Liver (tissue), 8 donors: ENCODE measurements at regions not wholly inside any gene's neighbourhood (a gene's known extent, or its start where the extent isn't known, plus 50 kb on each side); places are given as distances from the start of the nearest gene placed in this dataset.

Source experiments
- DNase-seq: peaks from one replicate; pipeline ENCODE4 v3.0.0-alpha.2; 2017; ENCODE audit warnings: low spot score
- H3K27ac ChIP-seq, 2 donors: one replicate each; pipeline ENCODE4 v1.7.0; 2013; ENCODE audit warnings: inconsistent platforms in 2 of 2, low read length in 2 of 2, control low read depth in 1 of 2, low read depth in 1 of 2, mild to moderate bottlenecking in 1 of 2
- H3K27me3 ChIP-seq, 4 donors: one replicate each; pipeline versions ENCODE4 v1.6.1 to v1.7.0; 2013; ENCODE audit warnings: low read length in 3 of 4, inconsistent platforms in 1 of 4, mild to moderate bottlenecking in 1 of 4, moderate library complexity in 1 of 4; ENCODE audit not compliant: control insufficient read depth in 4 of 4, insufficient read depth in 4 of 4
- H3K36me3 ChIP-seq, 4 donors: one replicate each; pipeline versions ENCODE4 v1.6.1 to v1.7.0; 2013; ENCODE audit warnings: low read length in 3 of 4, mild to moderate bottlenecking in 3 of 4, low read depth in 1 of 4, moderate library complexity in 1 of 4; ENCODE audit not compliant: control insufficient read depth in 4 of 4, insufficient read depth in 3 of 4
- H3K4me1 ChIP-seq, 4 donors: one replicate each; pipeline versions ENCODE4 v1.6.1 to v1.7.0; 2013; ENCODE audit warnings: low read length in 3 of 4, mild to moderate bottlenecking in 3 of 4, moderate library complexity in 1 of 4; ENCODE audit not compliant: control insufficient read depth in 4 of 4, insufficient read depth in 4 of 4
- H3K4me3 ChIP-seq, 3 donors: one replicate each; pipeline versions ENCODE4 v1.6.1 to v1.7.0; 2013; ENCODE audit warnings: low read length in 3 of 3, control low read depth in 1 of 3, low read depth in 1 of 3, mild to moderate bottlenecking in 1 of 3
- H3K9ac ChIP-seq, 2 donors: one replicate each; pipeline ENCODE4 v1.7.0; 2013; ENCODE audit warnings: low read length in 2 of 2, mild to moderate bottlenecking in 2 of 2, moderate library complexity in 2 of 2, control low read depth in 1 of 2, low read depth in 1 of 2
- H3K9me3 ChIP-seq, 4 donors: one replicate each; pipeline versions ENCODE4 v1.6.1 to v1.7.0; 2013; ENCODE audit warnings: low read length in 3 of 4; ENCODE audit not compliant: control insufficient read depth in 4 of 4
- FOXA1 ChIP-seq: IDR thresholded peaks from 2 replicates; pipeline ENCODE4 v1.6.1; 2016; ENCODE audit warnings: antibody characterized with exemption
- FOXA2 ChIP-seq: IDR thresholded peaks from 2 replicates; pipeline ENCODE4 v1.6.1; 2016; ENCODE audit warnings: antibody characterized with exemption
- GABPA ChIP-seq, 2 donors: IDR thresholded peaks in 1 of 2; conservative IDR thresholded peaks in 1 of 2; 2 replicates each; pipeline ENCODE4 v1.6.1; 2016; ENCODE audit warnings: antibody characterized with exemption in 2 of 2, mild to moderate bottlenecking in 1 of 2, moderate library complexity in 1 of 2
- JUND ChIP-seq, 2 donors: IDR thresholded peaks; 2 replicates each; pipeline ENCODE4 v1.6.1; 2016; ENCODE audit warnings: antibody characterized with exemption in 2 of 2
- NR2F2 ChIP-seq: IDR thresholded peaks from 2 replicates; pipeline ENCODE4 v1.6.1; 2016; ENCODE audit warnings: antibody characterized with exemption
- SP1 ChIP-seq: IDR thresholded peaks from 2 replicates; pipeline ENCODE4 v1.6.1; 2018; ENCODE audit warnings: antibody characterized with exemption, mild to moderate bottlenecking
- TAF1 ChIP-seq: conservative IDR thresholded peaks from 2 replicates; pipeline ENCODE4 v1.6.1; 2016; ENCODE audit warnings: antibody characterized with exemption, mild to moderate bottlenecking
- YY1 ChIP-seq: IDR thresholded peaks from 2 replicates; pipeline ENCODE4 v1.6.1; 2016; ENCODE audit warnings: antibody characterized with exemption, mild to moderate bottlenecking
- WGBS: extraction: QIAGEN DNeasy Blood & Tissue Kit; methylation state at CpG from one replicate; pipeline ENCODE4 v1.1.7; 2013; 5-methylcytosine and 5-hydroxymethylcytosine counted together
- TF ChIP-seq, protein P1 (sequence below): IDR thresholded peaks from 2 replicates; pipeline ENCODE4 v1.6.1; 2016; ENCODE audit warnings: antibody characterized with exemption, mild to moderate bottlenecking
- TF ChIP-seq, protein P2 (sequence below): IDR thresholded peaks from 2 replicates; pipeline ENCODE4 v1.6.1; 2016; ENCODE audit warnings: antibody characterized with exemption
- TF ChIP-seq, protein P3 (sequence below): IDR thresholded peaks from 2 replicates; pipeline ENCODE4 v1.6.1; 2016; ENCODE audit warnings: antibody characterized with exemption
- TF ChIP-seq, protein P4 (sequence below): fragments of 150-350 bp; IDR thresholded peaks from 2 replicates; pipeline ENCODE4 v1.5.1; 2017; ENCODE audit warnings: improper control_type of control experiment, low read depth, low read length; ENCODE audit not compliant: missing input control
- donor health status: healthy.
- donor health status: healthy.
- donor health status: healthy.
- donor health status: healthy.
- donor health status: healthy.

DNA sequence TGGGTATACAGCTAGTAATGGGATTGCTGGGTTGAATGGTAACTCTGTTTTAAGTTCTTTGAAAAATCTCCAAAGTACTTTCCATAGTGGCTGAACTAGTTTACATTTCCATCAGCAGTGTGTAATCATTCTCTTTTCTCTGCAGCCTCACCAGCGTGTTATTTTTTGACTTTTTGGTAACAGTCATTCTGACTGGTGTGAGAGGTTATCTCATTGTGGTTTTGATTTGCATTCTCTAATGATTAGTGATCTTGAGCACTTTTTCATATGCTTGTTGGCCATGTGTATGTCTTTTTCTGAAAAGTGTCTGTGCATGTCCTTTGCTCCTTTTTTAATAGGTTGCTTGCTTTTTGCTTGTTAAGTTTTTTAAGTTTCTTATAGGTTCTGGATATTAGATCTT is 194.2 kb upstream of the PHACTR1 start (continued):
- TF ChIP-seq, protein P1, sequence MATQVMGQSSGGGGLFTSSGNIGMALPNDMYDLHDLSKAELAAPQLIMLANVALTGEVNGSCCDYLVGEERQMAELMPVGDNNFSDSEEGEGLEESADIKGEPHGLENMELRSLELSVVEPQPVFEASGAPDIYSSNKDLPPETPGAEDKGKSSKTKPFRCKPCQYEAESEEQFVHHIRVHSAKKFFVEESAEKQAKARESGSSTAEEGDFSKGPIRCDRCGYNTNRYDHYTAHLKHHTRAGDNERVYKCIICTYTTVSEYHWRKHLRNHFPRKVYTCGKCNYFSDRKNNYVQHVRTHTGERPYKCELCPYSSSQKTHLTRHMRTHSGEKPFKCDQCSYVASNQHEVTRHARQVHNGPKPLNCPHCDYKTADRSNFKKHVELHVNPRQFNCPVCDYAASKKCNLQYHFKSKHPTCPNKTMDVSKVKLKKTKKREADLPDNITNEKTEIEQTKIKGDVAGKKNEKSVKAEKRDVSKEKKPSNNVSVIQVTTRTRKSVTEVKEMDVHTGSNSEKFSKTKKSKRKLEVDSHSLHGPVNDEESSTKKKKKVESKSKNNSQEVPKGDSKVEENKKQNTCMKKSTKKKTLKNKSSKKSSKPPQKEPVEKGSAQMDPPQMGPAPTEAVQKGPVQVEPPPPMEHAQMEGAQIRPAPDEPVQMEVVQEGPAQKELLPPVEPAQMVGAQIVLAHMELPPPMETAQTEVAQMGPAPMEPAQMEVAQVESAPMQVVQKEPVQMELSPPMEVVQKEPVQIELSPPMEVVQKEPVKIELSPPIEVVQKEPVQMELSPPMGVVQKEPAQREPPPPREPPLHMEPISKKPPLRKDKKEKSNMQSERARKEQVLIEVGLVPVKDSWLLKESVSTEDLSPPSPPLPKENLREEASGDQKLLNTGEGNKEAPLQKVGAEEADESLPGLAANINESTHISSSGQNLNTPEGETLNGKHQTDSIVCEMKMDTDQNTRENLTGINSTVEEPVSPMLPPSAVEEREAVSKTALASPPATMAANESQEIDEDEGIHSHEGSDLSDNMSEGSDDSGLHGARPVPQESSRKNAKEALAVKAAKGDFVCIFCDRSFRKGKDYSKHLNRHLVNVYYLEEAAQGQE = no peak

DNA sequence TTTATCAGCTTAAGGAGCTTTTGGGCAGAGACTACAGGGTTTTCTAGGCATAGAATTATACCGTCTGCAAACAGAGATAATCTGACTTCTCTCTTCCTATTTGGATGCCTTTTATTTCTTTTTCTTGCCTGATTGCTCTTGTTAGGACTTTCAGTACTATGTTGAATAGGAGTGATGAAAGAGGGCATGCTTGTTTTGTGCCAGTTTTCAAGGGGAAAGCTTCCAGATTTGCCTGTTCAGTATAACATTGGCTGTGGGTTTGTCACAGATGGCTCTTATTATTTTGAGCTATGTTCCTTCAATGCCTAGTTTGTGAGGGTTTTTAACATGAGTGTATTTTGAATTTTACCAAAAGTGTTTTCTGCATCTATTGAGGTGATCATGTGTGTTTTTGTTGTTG is 192.8 kb upstream of the PHACTR1 start:
- no peak overlapping the region for H3K27ac ChIP-seq
- TF ChIP-seq, protein P2, sequence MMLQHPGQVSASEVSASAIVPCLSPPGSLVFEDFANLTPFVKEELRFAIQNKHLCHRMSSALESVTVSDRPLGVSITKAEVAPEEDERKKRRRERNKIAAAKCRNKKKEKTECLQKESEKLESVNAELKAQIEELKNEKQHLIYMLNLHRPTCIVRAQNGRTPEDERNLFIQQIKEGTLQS = no peak
- TF ChIP-seq FOXA2 (no peak), YY1 (no peak), GABPA (IDR thresholded peaks at IDR 0.05 in 1 of 2, conservative IDR thresholded peaks at IDR 0.05 in 1 of 2) (no peak), JUND (IDR thresholded peaks at IDR 0.05) (no peak), TAF1 (no peak), FOXA1 (no peak), NR2F2 (no peak), SP1 (no peak)
- TF ChIP-seq, protein P3, sequence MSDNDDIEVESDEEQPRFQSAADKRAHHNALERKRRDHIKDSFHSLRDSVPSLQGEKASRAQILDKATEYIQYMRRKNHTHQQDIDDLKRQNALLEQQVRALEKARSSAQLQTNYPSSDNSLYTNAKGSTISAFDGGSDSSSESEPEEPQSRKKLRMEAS = no peak
- TF ChIP-seq, protein P4, sequence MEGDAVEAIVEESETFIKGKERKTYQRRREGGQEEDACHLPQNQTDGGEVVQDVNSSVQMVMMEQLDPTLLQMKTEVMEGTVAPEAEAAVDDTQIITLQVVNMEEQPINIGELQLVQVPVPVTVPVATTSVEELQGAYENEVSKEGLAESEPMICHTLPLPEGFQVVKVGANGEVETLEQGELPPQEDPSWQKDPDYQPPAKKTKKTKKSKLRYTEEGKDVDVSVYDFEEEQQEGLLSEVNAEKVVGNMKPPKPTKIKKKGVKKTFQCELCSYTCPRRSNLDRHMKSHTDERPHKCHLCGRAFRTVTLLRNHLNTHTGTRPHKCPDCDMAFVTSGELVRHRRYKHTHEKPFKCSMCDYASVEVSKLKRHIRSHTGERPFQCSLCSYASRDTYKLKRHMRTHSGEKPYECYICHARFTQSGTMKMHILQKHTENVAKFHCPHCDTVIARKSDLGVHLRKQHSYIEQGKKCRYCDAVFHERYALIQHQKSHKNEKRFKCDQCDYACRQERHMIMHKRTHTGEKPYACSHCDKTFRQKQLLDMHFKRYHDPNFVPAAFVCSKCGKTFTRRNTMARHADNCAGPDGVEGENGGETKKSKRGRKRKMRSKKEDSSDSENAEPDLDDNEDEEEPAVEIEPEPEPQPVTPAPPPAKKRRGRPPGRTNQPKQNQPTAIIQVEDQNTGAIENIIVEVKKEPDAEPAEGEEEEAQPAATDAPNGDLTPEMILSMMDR = no peak
- TF ChIP-seq, protein P1 = no peak

More for the DNA sequence above, 192.8 kb upstream of the PHACTR1 start:
- H3K4me3 ChIP-seq = no peak overlapping the region
- no peaks in the 10 kb centered on the region for H3K36me3 ChIP-seq
- peaks cover 0 to 1% (median 0%) of the 10 kb centered on the region in 4 donors for H3K4me1 ChIP-seq
- no peaks in the 10 kb centered on the region for H3K9me3 ChIP-seq
- no peak for DNase-seq
- no peak overlapping the region for H3K9ac ChIP-seq
- WGBS = 81% methylated on average over 1 of the region's 1 CpG
- H3K27me3 ChIP-seq = no peaks in the 10 kb centered on the region
